ENCODE measurements at regions not wholly inside any gene's neighbourhood (a gene's known extent, or its start where the extent isn't known, plus 50 kb on each side); places are given as distances from the start of the nearest gene placed in this dataset.

DNA sequence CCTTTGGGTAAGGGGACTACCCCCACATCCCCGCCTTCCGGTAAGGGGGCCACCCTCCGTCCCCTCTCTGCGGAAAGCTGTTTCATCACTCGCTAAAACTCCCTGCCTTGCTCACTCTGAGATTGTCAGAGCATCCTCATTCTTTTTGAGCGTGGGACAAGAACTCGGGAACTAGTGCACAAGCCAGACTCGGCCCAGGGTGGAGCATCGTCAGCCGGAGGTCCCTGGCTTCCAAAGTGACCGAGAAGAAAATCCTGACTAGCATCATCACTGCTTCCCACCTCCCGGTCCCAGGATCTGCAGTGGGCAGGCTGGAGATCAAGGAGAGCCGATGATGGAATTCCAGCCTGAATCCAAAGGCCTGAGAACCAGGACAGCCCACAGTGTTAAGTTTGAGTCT is 380.3 kb downstream of the SEC14L1 start:
- TF ChIP-seq, protein P1, sequence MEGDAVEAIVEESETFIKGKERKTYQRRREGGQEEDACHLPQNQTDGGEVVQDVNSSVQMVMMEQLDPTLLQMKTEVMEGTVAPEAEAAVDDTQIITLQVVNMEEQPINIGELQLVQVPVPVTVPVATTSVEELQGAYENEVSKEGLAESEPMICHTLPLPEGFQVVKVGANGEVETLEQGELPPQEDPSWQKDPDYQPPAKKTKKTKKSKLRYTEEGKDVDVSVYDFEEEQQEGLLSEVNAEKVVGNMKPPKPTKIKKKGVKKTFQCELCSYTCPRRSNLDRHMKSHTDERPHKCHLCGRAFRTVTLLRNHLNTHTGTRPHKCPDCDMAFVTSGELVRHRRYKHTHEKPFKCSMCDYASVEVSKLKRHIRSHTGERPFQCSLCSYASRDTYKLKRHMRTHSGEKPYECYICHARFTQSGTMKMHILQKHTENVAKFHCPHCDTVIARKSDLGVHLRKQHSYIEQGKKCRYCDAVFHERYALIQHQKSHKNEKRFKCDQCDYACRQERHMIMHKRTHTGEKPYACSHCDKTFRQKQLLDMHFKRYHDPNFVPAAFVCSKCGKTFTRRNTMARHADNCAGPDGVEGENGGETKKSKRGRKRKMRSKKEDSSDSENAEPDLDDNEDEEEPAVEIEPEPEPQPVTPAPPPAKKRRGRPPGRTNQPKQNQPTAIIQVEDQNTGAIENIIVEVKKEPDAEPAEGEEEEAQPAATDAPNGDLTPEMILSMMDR (conservative IDR thresholded peaks at IDR 0.05; ENCODE audit: low read depth, low read length), result no peak
- no peak overlapping the region for H2AFZ ChIP-seq (ENCODE audit: low read depth)
- no peak overlapping the region for H3K9ac ChIP-seq
- no peak overlapping the region for H3K4me3 ChIP-seq (IDR thresholded peaks at IDR 0.05; ENCODE audit: insufficient read depth, low read depth, low read length)
- H3K27me3 ChIP-seq (ENCODE audit: insufficient read depth, low read depth), result no peaks in the 10 kb centered on the region
- no peaks in the 10 kb centered on the region for H3K79me2 ChIP-seq (ENCODE audit: insufficient read depth, low read depth)
- no peak overlapping the region for H3K4me2 ChIP-seq
- H3K27ac ChIP-seq, result no peak overlapping the region
- H3K4me1 ChIP-seq (ENCODE audit: low read depth, poor library complexity, severe bottlenecking), result no peaks in the 10 kb centered on the region
- no peaks in the 10 kb centered on the region for H4K20me1 ChIP-seq (ENCODE audit: insufficient read depth)
- no peaks in the 10 kb centered on the region for H3K36me3 ChIP-seq (ENCODE audit: insufficient read depth)

DNA sequence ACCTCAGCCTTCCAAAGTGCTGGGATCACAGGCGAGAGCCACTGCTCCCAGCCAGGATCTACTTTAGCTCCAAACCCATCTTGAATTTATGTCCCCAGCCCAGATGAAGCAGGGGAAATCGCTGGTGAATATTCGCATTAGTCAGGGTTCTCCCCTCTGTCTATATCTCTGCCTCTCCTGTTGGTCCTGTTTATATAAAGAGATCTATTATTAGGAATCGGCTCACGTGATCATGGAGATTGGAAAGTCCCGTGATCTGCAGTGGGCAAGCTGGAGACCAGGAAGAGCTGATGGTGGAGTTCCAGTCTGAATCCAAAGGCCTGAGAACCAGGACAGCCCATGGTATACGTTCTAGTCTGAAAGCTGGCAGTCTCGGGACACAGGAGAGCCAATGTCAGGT is 382.8 kb downstream of the SEC14L1 start:
- TF ChIP-seq, protein P1 (conservative IDR thresholded peaks at IDR 0.05; ENCODE audit: low read depth, low read length), result no peak
- H3K4me2 ChIP-seq, result no peak overlapping the region
- no peaks in the 10 kb centered on the region for H4K20me1 ChIP-seq (ENCODE audit: insufficient read depth)
- no peak overlapping the region for H2AFZ ChIP-seq (ENCODE audit: low read depth)
- no peaks in the 10 kb centered on the region for H3K4me1 ChIP-seq (ENCODE audit: low read depth, poor library complexity, severe bottlenecking)
- no peaks in the 10 kb centered on the region for H3K27me3 ChIP-seq (ENCODE audit: insufficient read depth, low read depth)
- no peaks in the 10 kb centered on the region for H3K36me3 ChIP-seq (ENCODE audit: insufficient read depth)
- no peak overlapping the region for H3K27ac ChIP-seq
- no peak overlapping the region for H3K4me3 ChIP-seq (IDR thresholded peaks at IDR 0.05; ENCODE audit: insufficient read depth, low read depth, low read length)
- no peak overlapping the region for H3K9ac ChIP-seq
- no peaks in the 10 kb centered on the region for H3K79me2 ChIP-seq (ENCODE audit: insufficient read depth, low read depth)

DNA sequence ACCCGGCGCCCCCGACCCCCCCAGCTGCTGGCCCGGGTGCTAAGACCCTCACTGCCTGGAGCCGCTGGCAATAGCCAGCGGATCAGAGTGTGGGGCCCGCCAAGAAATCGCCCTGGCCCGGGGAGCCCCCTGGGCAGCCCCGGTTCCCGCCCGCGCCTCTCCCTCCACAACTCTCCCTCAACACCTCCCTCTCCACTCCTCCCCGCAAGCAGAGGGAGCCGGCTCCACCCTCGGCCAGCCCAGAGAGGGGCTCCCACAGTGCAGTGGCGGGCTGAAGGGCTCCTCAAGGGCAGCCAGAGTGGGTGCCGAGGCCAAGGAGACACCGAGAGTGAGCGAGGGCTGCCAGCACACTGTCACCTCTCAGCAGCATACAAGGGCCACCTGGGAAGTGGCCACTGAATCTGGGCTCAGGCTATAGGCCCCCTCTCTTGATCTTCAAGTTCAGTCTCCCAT is 385.5 kb downstream of the SEC14L1 start:
- no peaks in the 10 kb centered on the region for H3K27me3 ChIP-seq (ENCODE audit: insufficient read depth, low read depth)
- H3K4me1 ChIP-seq (ENCODE audit: low read depth, poor library complexity, severe bottlenecking), result no peaks in the 10 kb centered on the region
- no peaks in the 10 kb centered on the region for H4K20me1 ChIP-seq (ENCODE audit: insufficient read depth)
- no peak overlapping the region for H3K9ac ChIP-seq
- no peak overlapping the region for H3K27ac ChIP-seq
- H3K4me3 ChIP-seq (IDR thresholded peaks at IDR 0.05; ENCODE audit: insufficient read depth, low read depth, low read length), result no peak overlapping the region
- no peak overlapping the region; the same call in 1 of the 2 replicates for H2AFZ ChIP-seq (ENCODE audit: low read depth)
- H3K36me3 ChIP-seq (ENCODE audit: insufficient read depth), result no peaks in the 10 kb centered on the region
- TF ChIP-seq, protein P1 (conservative IDR thresholded peaks at IDR 0.05; ENCODE audit: low read depth, low read length), result no peak
- no peaks in the 10 kb centered on the region for H3K79me2 ChIP-seq (ENCODE audit: insufficient read depth, low read depth)
- H3K4me2 ChIP-seq, result no peak overlapping the region

DNA sequence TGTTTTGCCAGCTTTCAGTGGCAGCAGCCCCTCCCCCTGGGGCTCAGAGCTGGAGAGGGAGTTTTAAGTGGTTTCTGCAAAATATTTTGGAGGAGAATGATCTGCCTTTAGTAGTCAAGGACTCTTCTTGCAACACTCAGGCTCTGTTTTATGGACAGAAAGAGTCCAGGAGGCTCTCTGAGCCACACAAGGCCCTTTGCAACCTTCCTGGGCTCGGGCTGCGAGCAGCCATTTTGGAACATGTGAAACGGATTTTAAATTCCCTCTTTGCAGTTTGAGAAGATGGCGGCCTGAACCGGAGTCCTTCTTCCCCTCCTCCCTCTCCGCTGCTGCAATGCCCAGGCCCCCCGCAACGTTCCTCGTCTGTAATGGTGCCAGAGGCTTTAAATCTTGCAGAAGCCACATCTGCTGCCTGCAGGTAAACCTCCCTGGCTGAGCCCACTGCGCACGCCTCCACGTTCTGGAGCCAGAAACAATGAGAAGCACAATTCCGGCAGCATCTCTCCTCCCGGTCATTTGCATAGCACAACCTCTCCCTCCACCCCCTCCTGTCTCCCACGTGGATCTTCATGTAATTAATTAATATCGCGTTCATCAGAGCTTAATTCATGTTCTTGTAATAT is 386.1 kb downstream of the SEC14L1 start:
- Histone ChIP-seq H3K79me2 (ENCODE audit: insufficient read depth, low read depth) (no peaks in the 10 kb centered on the region), H3K4me1 (ENCODE audit: low read depth, poor library complexity, severe bottlenecking) (no peaks in the 10 kb centered on the region), H3K4me2 (no peak overlapping the region), H4K20me1 (ENCODE audit: insufficient read depth) (no peaks in the 10 kb centered on the region), H3K27me3 (ENCODE audit: insufficient read depth, low read depth) (no peaks in the 10 kb centered on the region), H3K9ac (no peak overlapping the region), H2AFZ (ENCODE audit: low read depth) (no peak overlapping the region; the same call in 1 of the 2 replicates), H3K36me3 (ENCODE audit: insufficient read depth) (no peaks in the 10 kb centered on the region), H3K27ac (no peak overlapping the region), H3K4me3 (IDR thresholded peaks at IDR 0.05; ENCODE audit: insufficient read depth, low read depth, low read length) (no peak overlapping the region)
- TF ChIP-seq, protein P1 (conservative IDR thresholded peaks at IDR 0.05; ENCODE audit: low read depth, low read length), result no peak
